Activated T-cell treated with anti-CD3 and anti-CD28 coated beads, Interleukin-2, amount 50 U/mL, for 4 hours (primary cell): ENCODE measurements at regions not wholly inside any gene's neighbourhood (a gene's known extent, or its start where the extent isn't known, plus 50 kb on each side); places are given as distances from the start of the nearest gene placed in this dataset.

Experiments used
- ATAC-seq, 2 donors: fragments of 200-7000 bp; cut with Tn5 transposase; one replicate each; pipeline ENCODE4 v1.10.0; 2021
- DNase-seq: peaks from one replicate; pipeline ENCODE4 v3.0.0-alpha.2; 2020
- H3K27me3 Mint-ChIP-seq: one replicate; pipeline ENCODE4 v1.8.0; 2021; ENCODE audit warnings: low read depth, mixed read lengths
- H3K36me3 Mint-ChIP-seq: one replicate; pipeline ENCODE4 v1.8.0; 2022; ENCODE audit warnings: mixed read lengths; ENCODE audit not compliant: insufficient read depth
- H3K4me1 Mint-ChIP-seq: one replicate; pipeline ENCODE4 v1.8.0; 2021; ENCODE audit warnings: low read depth, mixed read lengths
- H3K4me3 Mint-ChIP-seq: one replicate; pipeline ENCODE4 v1.8.0; 2021; ENCODE audit warnings: mild to moderate bottlenecking, moderate library complexity, mixed read lengths
- H3K9me3 Mint-ChIP-seq: one replicate; pipeline ENCODE4 v1.8.0; 2021; ENCODE audit warnings: mixed read lengths

DNA sequence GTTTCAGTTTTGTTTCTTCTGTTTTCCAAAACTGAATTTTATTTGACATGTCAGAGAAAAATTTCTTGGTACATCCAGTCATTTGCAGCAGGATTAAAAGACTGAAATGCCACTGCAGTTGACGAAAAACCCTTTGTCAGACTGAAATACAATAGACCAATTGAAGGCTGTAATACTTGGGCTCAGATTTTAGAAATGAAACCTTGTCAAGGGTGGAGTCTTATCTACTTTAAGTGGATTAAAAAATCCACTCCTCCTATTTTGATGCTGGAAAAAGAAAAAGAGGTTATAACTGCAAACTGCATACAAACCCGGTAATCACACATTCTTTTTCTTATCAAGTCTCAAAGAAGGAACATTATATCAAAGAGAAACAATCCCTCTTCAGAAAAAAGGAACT lies 80.2 kb upstream of the NEUROD1 start:
- H3K4me3 Mint-ChIP-seq, result no peak overlapping the region
- no peak for DNase-seq
- H3K4me1 Mint-ChIP-seq, result no peaks in the 10 kb centered on the region
- H3K27me3 Mint-ChIP-seq, result peaks cover 16% of the 10 kb centered on the region
- no peak for ATAC-seq
- H3K9me3 Mint-ChIP-seq, result no peaks in the 10 kb centered on the region
- no peaks in the 10 kb centered on the region for H3K36me3 Mint-ChIP-seq

DNA sequence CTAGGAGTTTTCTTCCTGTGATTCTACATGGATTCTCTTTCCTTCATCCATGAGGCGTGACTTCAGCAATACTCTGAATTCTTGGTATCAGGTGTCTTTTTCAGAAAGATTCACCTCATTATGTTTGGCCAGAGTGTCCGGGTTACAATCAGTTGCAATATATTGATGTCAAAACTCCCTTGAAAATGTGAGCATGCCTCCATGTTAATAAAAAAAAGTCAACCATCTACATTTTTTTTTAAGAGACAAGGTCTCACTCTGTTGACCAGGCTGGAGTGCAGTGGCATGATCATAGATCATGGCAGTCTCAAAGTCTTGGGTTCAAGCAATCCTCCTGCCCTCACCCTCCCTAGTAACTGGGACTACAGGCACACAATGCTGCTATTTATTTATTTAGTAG lies 80.9 kb upstream of the NEUROD1 start:
- H3K4me3 Mint-ChIP-seq, result no peak overlapping the region
- DNase-seq, result no peak
- H3K4me1 Mint-ChIP-seq, result no peaks in the 10 kb centered on the region
- no peaks in the 10 kb centered on the region for H3K9me3 Mint-ChIP-seq
- peaks cover 13% of the 10 kb centered on the region for H3K27me3 Mint-ChIP-seq
- no peaks in the 10 kb centered on the region for H3K36me3 Mint-ChIP-seq
- no peak for ATAC-seq

DNA sequence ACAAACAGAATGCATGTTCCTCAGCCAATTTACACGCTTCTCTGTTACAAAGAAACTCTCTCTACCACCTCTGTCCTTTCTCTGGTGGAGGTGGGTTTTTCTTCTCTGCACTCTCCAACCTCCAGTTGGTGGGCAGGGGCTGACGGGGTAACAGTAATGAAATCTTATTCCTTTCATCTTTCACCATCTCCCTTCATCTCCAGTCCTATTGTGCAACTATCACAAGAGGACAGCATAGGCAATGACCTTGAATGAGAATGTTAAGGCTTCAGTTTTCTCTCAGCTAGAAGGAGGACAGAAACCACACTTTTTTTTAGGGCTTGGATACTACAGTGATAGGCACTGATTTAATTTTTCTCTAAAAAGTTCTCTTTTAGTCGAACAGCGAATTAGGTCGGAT lies 81.7 kb upstream of the NEUROD1 start:
- Mint-ChIP-seq H3K9me3 (no peaks in the 10 kb centered on the region), H3K36me3 (no peaks in the 10 kb centered on the region), H3K4me3 (no peak overlapping the region), H3K27me3 (peaks cover 12% of the 10 kb centered on the region), H3K4me1 (no peaks in the 10 kb centered on the region)
- no peak for ATAC-seq
- DNase-seq, result no peak

DNA sequence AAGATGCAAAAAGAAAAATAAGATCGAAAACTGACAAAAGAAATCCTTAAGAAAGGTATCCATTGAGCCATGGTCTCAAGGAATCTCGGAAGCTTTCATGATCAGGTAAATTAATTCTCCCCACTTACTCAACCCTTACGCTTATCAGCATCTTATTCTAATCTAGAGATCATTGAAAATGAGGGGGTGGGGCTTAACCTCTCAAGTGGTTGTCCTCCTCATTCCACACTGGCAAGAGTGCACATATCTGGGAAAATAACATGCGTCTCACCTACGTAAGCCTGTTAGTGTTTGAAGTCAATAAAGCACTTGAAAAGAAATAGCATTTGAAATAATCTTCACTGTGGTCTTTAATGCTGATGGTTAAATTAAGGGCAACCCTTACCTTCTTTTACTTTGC lies 82.5 kb upstream of the NEUROD1 start:
- no peaks in the 10 kb centered on the region for H3K4me1 Mint-ChIP-seq
- ATAC-seq (no peak), DNase-seq (no peak)
- H3K36me3 Mint-ChIP-seq, result no peaks in the 10 kb centered on the region
- H3K4me3 Mint-ChIP-seq, result no peak overlapping the region
- H3K9me3 Mint-ChIP-seq, result no peaks in the 10 kb centered on the region
- peaks cover 12% of the 10 kb centered on the region for H3K27me3 Mint-ChIP-seq

DNA sequence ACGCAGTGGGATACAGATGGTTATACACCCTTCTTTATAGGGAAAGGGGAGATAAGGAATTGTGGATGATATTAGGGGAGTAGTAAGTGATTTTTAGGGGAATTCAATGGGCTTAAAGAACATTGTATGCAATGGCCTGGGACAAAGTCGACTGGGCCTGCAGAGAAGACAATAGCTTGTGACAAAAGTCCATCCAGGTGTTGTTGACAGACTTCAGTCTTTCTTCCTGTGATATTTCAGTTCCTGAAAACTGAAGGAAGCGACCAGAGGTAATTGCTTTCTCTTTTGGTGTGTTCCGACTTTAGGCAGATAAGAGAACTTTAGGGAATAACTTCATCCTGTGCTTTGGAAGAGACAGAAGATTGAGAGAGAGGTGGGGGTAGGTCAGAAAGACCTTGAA lies 83.1 kb upstream of the NEUROD1 start:
- DNase-seq, result no peak
- Mint-ChIP-seq H3K4me1 (no peaks in the 10 kb centered on the region), H3K4me3 (no peak overlapping the region), H3K9me3 (no peaks in the 10 kb centered on the region), H3K36me3 (no peaks in the 10 kb centered on the region), H3K27me3 (peaks cover 12% of the 10 kb centered on the region)
- ATAC-seq, result no peak

DNA sequence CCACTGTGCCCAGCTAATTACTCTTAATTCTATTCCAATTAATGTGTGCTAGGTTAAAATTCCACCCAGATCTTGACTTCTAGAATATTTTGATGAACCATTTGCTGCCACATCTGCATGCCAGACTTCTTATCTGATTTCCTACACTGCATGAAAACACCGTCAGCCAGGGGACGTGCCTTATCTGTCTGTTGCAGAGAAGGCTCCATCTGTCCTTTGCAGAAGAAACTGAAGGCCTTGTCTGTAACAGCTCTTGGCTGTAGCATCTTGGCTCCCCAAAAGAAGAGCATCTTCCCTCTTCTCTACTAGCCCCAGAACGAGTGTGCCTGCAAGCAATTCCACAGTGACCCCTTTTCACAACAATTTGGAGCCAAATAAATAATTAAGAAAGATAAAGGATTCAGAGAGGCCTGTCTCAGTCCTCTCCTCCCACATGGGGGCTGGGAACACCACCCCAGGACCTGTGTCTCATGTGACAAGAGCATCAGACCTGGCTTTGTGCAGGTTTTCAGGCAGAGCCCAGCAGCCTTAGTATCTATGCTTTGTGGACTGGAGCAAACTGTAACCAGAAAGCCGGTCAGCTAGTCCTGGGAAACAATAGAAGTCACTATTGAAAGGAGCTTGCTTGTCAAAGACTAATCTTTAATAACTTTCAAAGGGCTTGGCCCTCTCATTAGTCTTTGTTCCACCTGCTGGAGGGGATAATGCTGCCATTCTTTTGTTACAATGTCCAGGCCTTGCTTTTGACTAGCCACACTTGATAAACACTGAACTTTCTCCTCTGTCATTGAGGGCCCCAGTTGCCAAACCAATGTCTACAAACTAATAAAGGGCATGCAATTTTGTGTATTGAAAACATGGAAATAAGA lies 84.0 kb upstream of the NEUROD1 start:
- DNase-seq (no peak), ATAC-seq (no peak)
- no peaks in the 10 kb centered on the region for H3K9me3 Mint-ChIP-seq
- no peaks in the 10 kb centered on the region for H3K36me3 Mint-ChIP-seq
- no peak overlapping the region for H3K4me3 Mint-ChIP-seq
- peaks cover 7% of the 10 kb centered on the region for H3K27me3 Mint-ChIP-seq
- no peaks in the 10 kb centered on the region for H3K4me1 Mint-ChIP-seq

DNA sequence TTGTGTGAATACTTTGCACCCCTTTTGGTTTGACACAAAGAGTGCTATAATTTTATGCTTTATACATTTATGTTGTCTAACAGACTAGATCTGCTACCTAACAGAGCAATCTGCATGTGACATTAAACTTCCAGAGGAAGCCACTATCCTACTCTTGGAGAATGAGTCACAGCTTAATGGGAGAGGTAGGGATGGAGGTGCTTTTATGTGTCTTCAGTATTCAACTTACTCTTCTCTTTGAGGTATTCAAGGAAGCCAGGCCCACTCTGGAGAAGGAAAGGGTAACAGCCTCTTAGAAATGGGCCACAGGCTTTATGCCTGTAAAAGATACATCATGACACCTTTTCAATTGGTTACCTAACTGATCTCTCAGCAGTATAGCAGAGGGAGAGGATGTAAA lies 85.8 kb upstream of the NEUROD1 start:
- Mint-ChIP-seq H3K36me3 (no peaks in the 10 kb centered on the region), H3K4me1 (no peaks in the 10 kb centered on the region), H3K9me3 (no peaks in the 10 kb centered on the region), H3K27me3 (peaks cover 7% of the 10 kb centered on the region), H3K4me3 (no peak overlapping the region)
- ATAC-seq, result no peak
- DNase-seq, result no peak

DNA sequence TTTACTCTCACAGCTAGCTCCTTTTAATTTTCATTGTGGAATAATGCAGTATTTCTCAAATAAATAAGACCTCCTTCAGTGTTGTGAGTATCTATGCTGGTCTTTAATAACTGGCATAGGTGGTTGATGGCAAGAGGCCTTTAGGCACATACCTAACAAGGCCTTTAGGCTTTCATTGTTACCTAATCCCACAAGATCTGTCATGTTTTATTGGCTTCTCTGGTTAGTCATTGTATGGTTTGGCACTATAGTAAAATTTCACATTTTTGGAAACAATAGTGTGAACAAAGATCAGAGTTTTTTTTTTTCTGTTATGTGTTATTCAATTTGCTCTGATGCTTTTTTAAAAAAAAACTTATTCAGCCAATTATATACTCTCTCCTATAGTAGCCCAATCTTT lies 89.8 kb upstream of the NEUROD1 start:
- no peak for ATAC-seq
- Mint-ChIP-seq H3K27me3 (no peaks in the 10 kb centered on the region), H3K4me3 (no peak overlapping the region), H3K36me3 (no peaks in the 10 kb centered on the region), H3K9me3 (no peaks in the 10 kb centered on the region), H3K4me1 (no peaks in the 10 kb centered on the region)
- no peak for DNase-seq

DNA sequence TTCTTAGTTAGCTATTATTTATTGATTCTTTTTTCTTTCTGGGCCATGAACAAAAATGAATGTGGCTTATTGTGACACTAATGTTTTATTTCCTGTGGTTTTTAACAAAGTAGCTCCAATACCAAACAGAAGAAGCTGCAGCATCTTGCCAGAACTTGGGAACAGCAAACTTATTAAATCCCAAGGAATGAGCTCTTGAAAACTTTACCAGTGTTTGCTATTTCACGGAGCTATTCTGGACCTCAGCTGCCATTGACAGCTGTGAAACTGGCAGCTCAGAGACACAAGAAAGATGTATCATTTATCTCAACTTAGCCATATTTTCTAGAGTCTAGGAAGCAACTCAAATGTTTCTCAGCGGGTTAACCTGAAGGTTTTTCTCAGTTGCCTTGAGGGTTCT lies 91.0 kb upstream of the NEUROD1 start:
- Mint-ChIP-seq H3K9me3 (no peaks in the 10 kb centered on the region), H3K36me3 (no peaks in the 10 kb centered on the region), H3K27me3 (no peaks in the 10 kb centered on the region), H3K4me1 (no peaks in the 10 kb centered on the region), H3K4me3 (no peak overlapping the region)
- DNase-seq (no peak), ATAC-seq (no peak)

DNA sequence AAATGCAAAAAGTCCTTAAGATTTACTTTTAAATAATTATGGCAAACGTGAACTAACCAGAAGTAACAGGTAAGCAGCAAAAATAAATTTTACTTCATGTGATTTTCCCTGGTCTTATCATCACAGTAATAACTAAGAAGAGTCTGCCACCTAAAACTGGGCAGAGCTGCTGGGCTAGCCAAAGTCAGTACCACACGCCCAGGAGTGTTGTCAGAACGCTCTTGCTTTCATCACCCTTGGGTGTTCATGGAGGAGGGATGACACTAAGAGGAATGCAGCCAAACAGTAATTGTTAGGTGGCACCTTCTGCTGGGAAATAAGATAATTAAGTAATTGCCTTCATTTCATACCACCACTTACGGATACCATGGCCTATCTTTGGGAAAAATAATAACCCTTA lies 92.0 kb upstream of the NEUROD1 start:
- H3K9me3 Mint-ChIP-seq, result no peaks in the 10 kb centered on the region
- no peaks in the 10 kb centered on the region for H3K36me3 Mint-ChIP-seq
- no peaks in the 10 kb centered on the region for H3K4me1 Mint-ChIP-seq
- DNase-seq, result no peak
- H3K4me3 Mint-ChIP-seq, result no peak overlapping the region
- ATAC-seq, result no peak
- H3K27me3 Mint-ChIP-seq, result no peaks in the 10 kb centered on the region

DNA sequence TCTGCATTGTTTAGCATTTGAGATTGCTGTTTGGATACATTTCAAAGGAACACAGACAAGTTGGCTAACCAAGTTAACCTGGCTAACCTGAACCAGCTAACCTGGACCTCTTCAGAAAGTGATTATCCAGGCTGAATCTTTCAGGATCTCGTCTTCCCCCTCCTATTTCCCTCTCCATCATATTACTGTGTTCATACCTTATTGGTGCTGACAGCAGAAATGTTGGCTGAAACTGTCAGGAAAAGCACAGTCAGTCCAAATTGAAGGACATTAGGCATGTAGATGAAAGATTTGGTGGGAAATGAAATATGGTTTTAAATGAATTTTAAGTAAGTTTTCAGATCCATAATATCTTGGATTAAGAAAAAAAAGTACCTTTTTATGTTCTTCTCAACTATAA lies 92.5 kb upstream of the NEUROD1 start:
- H3K4me1 Mint-ChIP-seq, result no peaks in the 10 kb centered on the region
- no peak overlapping the region for H3K4me3 Mint-ChIP-seq
- no peaks in the 10 kb centered on the region for H3K9me3 Mint-ChIP-seq
- ATAC-seq (no peak), DNase-seq (no peak)
- no peaks in the 10 kb centered on the region for H3K27me3 Mint-ChIP-seq
- no peaks in the 10 kb centered on the region for H3K36me3 Mint-ChIP-seq

DNA sequence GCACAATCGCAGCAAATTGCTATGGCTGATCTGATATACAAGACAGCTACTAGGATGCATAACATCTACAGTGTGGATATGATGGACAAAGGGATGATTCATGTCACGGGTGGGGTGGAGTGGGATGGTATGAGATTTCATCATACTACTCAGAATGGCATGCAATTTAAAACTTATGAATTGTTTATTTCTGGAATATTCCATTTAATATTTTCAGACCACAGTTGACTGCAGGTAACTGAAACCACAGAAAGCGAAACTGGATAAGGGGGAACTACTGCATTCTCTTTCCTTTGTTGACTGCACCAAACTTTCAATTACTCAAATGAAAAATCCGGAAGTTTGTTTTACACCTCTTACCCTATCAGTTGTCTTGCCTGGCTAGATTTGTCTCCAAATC lies 94.4 kb upstream of the NEUROD1 start:
- no peaks in the 10 kb centered on the region for H3K36me3 Mint-ChIP-seq
- no peak for ATAC-seq
- no peaks in the 10 kb centered on the region for H3K9me3 Mint-ChIP-seq
- no peak overlapping the region for H3K4me3 Mint-ChIP-seq
- no peaks in the 10 kb centered on the region for H3K27me3 Mint-ChIP-seq
- no peaks in the 10 kb centered on the region for H3K4me1 Mint-ChIP-seq
- no peak for DNase-seq

DNA sequence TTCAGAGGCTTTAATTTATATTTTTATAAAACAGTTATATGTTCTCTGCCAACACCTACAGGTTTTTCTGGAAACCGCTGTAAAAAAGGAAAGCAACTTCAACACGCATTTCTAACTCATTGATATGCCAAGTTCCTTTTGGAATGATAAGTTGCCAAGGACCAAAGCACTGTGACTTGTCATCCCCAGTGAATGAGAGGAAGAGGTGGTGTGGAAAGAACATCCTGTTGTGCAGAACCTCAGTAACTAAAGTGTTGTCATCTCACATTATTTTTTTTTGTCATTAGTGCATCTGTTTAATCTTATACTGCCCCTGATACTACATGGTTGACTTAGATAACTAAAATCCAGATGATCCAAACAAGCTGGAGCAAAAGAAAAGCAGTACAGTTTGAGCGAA lies 96.0 kb upstream of the NEUROD1 start:
- no peak for ATAC-seq
- no peak for DNase-seq
- Mint-ChIP-seq H3K27me3 (no peaks in the 10 kb centered on the region), H3K36me3 (no peaks in the 10 kb centered on the region), H3K9me3 (no peaks in the 10 kb centered on the region), H3K4me3 (no peak overlapping the region), H3K4me1 (no peaks in the 10 kb centered on the region)

DNA sequence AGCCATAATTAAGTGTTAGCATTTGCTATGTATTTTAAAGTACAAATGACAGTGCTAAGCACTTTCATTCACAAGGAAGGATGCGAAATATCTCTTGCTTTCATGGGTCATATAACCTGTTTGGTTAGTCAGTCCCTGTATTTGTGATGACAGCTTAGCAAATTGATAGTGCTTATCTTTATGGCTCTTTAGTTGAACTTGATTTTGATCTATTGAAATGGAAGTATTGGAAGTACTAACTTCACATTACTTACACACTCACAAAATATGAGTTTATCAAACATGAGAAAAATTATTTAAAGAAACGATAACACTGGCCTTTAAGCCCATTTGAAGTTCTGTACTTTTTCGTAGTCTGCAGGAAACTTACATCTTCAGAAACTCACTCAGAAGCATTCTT lies 97.4 kb upstream of the NEUROD1 start:
- DNase-seq (no peak), ATAC-seq (no peak)
- H3K4me1 Mint-ChIP-seq, result no peaks in the 10 kb centered on the region
- no peaks in the 10 kb centered on the region for H3K36me3 Mint-ChIP-seq
- no peaks in the 10 kb centered on the region for H3K9me3 Mint-ChIP-seq
- no peaks in the 10 kb centered on the region for H3K27me3 Mint-ChIP-seq
- H3K4me3 Mint-ChIP-seq, result no peak overlapping the region

DNA sequence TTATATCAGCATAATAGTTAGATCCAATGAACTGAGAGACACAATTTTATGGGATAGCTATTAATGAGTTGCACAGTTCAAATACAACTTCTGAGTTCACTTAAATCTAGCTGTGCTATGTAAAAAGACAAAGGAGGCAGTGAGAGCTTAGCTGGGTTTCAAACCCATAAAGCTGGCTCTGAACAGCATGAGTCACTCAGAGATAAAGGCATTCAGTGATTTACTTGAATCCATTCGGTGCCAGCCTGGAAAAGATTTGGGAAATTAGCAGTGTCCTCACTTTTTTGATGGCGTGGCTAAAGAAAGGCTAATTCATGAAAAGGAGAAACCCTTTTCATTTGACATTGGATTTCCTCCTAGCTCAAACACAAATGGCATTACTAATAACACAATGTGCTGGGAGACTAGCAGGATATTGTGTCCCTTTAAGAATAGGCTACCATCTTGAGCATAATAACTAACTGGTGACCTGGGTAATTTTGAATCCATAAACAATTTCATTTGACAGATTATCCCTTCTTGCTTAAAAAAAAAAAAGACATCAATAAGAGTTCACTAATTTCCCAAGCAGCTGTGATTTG lies 98.4 kb upstream of the NEUROD1 start:
- DNase-seq (no peak), ATAC-seq (no peak)
- Mint-ChIP-seq H3K4me3 (no peak overlapping the region), H3K4me1 (no peaks in the 10 kb centered on the region), H3K27me3 (peaks cover 4% of the 10 kb centered on the region), H3K9me3 (no peaks in the 10 kb centered on the region), H3K36me3 (no peaks in the 10 kb centered on the region)
